Left lung (tissue), 4 donors: ENCODE measurements at regions not wholly inside any gene's neighbourhood (a gene's known extent, or its start where the extent isn't known, plus 50 kb on each side); places are given as distances from the start of the nearest gene placed in this dataset.

Experiments
- ATAC-seq: fragments of 200-7000 bp; cut with Tn5 transposase; one replicate; pipeline ENCODE4 v1.9.1; 2020; ENCODE audit warnings: moderate library complexity
- DNase-seq, 4 donors: peaks; one replicate each; pipeline ENCODE4 v3.0.0-alpha.2; 2013 to 2020
- H3K27ac ChIP-seq, 2 donors: fragments of 200-600 bp; sonication (generic) in 1 of 2; one replicate each; pipeline versions ENCODE4 v1.5.0 to v1.8.0; 2020 to 2021
- H3K27me3 ChIP-seq, 2 donors: fragments of 200-600 bp; sonication (generic) in 1 of 2; one replicate each; pipeline versions ENCODE4 v1.5.0 to v1.8.0; 2020 to 2021
- H3K36me3 ChIP-seq, 2 donors: fragments of 200-600 bp; sonication (generic) in 1 of 2; one replicate each; pipeline versions ENCODE4 v1.5.0 to v1.8.0; 2020 to 2021
- H3K4me1 ChIP-seq, 2 donors: fragments of 200-600 bp; one replicate each; pipeline ENCODE4 v1.8.0; 2021
- H3K4me3 ChIP-seq, 2 donors: fragments of 200-600 bp; sonication (generic) in 1 of 2; one replicate each; pipeline versions ENCODE4 v1.5.0 to v1.8.0; 2020 to 2021; ENCODE audit warnings: mild to moderate bottlenecking in 1 of 2
- H3K9me3 ChIP-seq, 2 donors: fragments of 200-600 bp; sonication (generic) in 1 of 2; one replicate each; pipeline versions ENCODE4 v1.5.0 to v1.8.0; 2020 to 2021
- intact Hi-C, 2 donors: fragments of 100-400 bp; cut with DNase I; formaldehyde crosslinking; loops; one replicate each; pipeline versions ENCODE4 v1.11.2 to v1.14.2; 2022
- TF ChIP-seq, protein P1 (sequence below), 2 donors: fragments of 200-600 bp; sonication (generic) in 1 of 2; IDR thresholded peaks; one replicate each; pipeline versions ENCODE4 v1.5.0 to v1.8.0; 2021; ENCODE audit warnings: antibody characterized with exemption in 2 of 2
- donor health status: DM: no; HTN: yes; CAD: no.
- donor health status: DM: no; HTN: no; CAD: no.

DNA sequence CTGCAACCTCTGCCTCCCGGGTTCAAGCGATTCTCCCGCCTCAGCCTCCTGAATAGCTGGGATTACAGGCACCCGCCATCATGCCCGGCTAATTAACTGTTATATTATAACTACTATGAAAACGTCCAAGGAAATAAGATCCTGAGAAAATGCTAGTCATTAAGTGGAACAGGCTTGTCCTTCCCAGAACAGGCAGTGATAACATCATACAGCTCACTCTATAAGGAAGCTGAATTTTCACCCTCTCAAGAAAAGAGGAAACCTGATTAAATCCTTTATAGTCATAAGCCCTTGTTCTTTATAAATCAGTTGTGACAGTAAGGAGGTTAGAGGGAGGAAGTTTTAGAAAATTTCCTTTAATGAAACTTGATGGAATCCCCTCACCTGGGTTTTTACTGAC is 163.9 kb upstream of the CLINT1 start:
- intact Hi-C loops = no loop called here
- Histone ChIP-seq H3K4me3 (no peak overlapping the region), H3K27me3 (no peaks in the 10 kb centered on the region), H3K9me3 (no peaks in the 10 kb centered on the region), H3K36me3 (no peaks in the 10 kb centered on the region), H3K4me1 (no peaks in the 10 kb centered on the region), H3K27ac (no peak overlapping the region)
- DNase-seq = no peak
- ATAC-seq = no peak
- TF ChIP-seq, protein P1, sequence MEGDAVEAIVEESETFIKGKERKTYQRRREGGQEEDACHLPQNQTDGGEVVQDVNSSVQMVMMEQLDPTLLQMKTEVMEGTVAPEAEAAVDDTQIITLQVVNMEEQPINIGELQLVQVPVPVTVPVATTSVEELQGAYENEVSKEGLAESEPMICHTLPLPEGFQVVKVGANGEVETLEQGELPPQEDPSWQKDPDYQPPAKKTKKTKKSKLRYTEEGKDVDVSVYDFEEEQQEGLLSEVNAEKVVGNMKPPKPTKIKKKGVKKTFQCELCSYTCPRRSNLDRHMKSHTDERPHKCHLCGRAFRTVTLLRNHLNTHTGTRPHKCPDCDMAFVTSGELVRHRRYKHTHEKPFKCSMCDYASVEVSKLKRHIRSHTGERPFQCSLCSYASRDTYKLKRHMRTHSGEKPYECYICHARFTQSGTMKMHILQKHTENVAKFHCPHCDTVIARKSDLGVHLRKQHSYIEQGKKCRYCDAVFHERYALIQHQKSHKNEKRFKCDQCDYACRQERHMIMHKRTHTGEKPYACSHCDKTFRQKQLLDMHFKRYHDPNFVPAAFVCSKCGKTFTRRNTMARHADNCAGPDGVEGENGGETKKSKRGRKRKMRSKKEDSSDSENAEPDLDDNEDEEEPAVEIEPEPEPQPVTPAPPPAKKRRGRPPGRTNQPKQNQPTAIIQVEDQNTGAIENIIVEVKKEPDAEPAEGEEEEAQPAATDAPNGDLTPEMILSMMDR (IDR thresholded peaks at IDR 0.05) = no peak

DNA sequence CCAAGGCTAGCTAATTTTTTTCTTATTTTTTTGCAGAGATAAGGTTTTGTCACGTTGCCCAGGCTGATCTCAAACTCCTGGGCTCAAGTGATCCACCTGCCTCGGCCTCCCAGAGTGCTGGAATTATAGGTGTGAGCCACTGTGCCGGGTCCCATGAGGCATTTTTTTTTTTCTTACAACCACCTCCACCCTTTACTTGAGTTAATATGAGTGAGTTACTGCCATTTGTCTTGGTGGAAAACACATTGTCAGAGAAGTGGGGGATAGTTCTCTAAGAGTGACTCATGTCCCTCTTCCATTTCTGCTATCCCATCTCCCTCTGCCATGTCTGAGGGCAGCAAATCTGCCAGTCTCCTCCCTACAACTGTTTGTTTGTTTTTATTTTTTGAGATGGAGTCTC is 163.4 kb upstream of the CLINT1 start:
- Histone ChIP-seq H3K27ac (no peak overlapping the region), H3K4me1 (no peaks in the 10 kb centered on the region), H3K9me3 (no peaks in the 10 kb centered on the region), H3K27me3 (no peaks in the 10 kb centered on the region), H3K36me3 (no peaks in the 10 kb centered on the region), H3K4me3 (no peak overlapping the region)
- intact Hi-C loops = no loop called here
- ATAC-seq (no peak), DNase-seq (no peak)
- TF ChIP-seq, protein P1 (IDR thresholded peaks at IDR 0.05) = no peak

DNA sequence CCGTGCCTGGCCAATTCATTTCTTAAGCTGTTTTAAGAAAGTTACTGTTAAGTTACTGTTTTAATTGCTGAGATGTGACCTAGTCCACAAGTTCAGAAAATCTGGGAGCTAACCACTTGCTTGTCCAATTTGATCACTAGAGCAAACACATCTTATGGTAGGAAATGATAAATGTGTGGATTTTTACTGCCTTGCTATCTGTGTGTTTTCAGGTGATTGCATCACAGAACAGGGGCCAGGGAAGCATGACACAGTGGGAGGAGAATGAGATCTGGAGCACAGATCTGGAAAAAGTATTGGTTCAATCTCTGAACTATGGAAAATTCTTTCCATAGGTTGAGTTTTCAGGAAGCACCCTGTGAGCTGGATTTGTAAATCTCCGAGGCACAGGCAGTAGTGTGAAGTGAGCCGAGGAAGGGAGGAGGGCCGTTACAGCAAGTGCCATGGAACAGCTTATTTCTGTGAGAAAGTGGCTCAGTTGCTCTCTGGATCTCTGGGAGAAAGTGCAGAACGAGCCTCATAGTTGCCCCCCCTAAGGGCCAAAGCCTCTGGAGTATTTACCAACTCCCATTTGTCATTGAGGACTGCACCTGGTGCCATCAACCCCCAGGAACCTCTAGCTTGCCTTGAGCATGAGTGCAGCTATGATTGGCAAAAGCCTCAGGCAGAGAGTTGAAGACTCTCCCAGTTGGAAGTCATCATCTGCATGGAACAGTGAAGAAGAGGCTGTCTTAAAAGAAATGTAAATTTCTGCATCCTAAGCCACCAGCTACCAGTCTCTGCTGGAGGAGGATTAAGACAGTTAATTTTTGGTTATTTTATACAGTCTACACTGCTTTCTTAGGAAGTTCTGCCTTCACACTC is 161.8 kb upstream of the CLINT1 start:
- Histone ChIP-seq H3K4me1 (no peaks in the 10 kb centered on the region), H3K36me3 (no peaks in the 10 kb centered on the region), H3K27me3 (no peaks in the 10 kb centered on the region), H3K27ac (no peak overlapping the region), H3K9me3 (no peaks in the 10 kb centered on the region), H3K4me3 (no peak overlapping the region)
- TF ChIP-seq, protein P1 (IDR thresholded peaks at IDR 0.05) = no peak
- no peak for DNase-seq
- intact Hi-C loops = no loop called here
- ATAC-seq = no peak

DNA sequence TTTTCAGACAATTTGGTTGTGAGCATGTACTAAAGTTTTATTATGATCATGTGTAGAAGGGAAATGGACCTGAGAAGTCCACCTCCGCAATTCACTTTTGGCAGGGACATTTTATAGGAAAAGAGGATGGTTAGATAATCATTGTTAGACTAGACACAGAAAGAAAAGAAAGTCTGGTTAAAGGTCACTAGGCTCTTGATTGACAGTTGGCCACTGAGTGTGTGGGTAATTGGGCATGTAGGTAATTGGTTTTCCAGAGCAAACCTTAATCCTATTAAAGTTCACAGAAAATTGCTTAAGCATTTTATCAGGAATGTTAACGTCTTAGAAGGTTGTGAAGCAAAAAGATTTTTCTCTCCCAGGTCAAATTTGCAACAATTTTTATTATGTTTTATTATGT is 158.5 kb upstream of the CLINT1 start:
- H3K27ac ChIP-seq = no peak overlapping the region
- no peak overlapping the region for H3K4me3 ChIP-seq
- ATAC-seq (no peak), DNase-seq (no peak)
- H3K36me3 ChIP-seq = no peaks in the 10 kb centered on the region
- intact Hi-C loops = no loop called here
- no peaks in the 10 kb centered on the region for H3K27me3 ChIP-seq
- TF ChIP-seq, protein P1 (IDR thresholded peaks at IDR 0.05) = no peak
- no peaks in the 10 kb centered on the region for H3K9me3 ChIP-seq
- no peaks in the 10 kb centered on the region for H3K4me1 ChIP-seq

DNA sequence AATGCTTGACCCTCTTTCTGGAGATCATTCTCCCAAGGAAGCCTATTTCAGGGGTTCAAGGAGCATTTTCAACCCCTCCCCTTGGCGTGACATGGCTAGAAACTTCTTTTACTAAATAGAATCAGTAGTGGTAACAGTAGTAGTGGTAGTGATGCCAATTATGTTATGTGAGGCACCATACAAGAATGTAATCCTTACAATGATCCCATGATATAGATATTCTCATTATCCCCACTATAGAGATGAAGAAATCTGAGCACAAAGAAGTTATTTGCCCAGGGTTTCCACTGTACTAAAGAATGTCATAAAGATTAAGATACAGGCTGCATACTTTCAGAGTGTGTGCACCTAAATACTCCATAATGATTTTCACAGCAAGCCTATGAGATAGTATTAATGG is 155.4 kb upstream of the CLINT1 start:
- H3K27me3 ChIP-seq = peaks cover 0 to 5% of the 10 kb centered on the region in 2 donors
- no peak for ATAC-seq
- intact Hi-C loops = no loop called here
- H3K4me1 ChIP-seq = no peaks in the 10 kb centered on the region
- H3K27ac ChIP-seq = no peak overlapping the region
- DNase-seq = no peak
- no peaks in the 10 kb centered on the region for H3K9me3 ChIP-seq
- H3K36me3 ChIP-seq = no peaks in the 10 kb centered on the region
- TF ChIP-seq, protein P1 (IDR thresholded peaks at IDR 0.05) = no peak
- no peak overlapping the region for H3K4me3 ChIP-seq
